Limb (tissue), 2 donors: ENCODE measurements at regions not wholly inside any gene's neighbourhood (a gene's known extent, or its start where the extent isn't known, plus 50 kb on each side); places are given as distances from the start of the nearest gene placed in this dataset.

Experiments
- DNase-seq, 2 donors: peaks; one replicate each; pipeline ENCODE4 v3.0.0-alpha.2; 2016; ENCODE audit errors: extremely low spot score in 2 of 2

- no peak for DNase-seq
Measured at GRCh38 chr9:135422341-135422944, 57.1 kb upstream of the PPP1R26 start.

GRCh38 chr9:135423725-135424124 lies 55.9 kb upstream of the PPP1R26 start:
- DNase-seq, result no peak
